CD4-positive, alpha-beta T cell (primary cell): ENCODE measurements at regions not wholly inside any gene's neighbourhood (a gene's known extent, or its start where the extent isn't known, plus 50 kb on each side); places are given as distances from the start of the nearest gene placed in this dataset.

Source experiments
- ATAC-seq: fragments of 200-7000 bp; cut with Tn5 transposase; one replicate; pipeline ENCODE4 v1.10.0; 2022; ENCODE audit warnings: mild to moderate bottlenecking; ENCODE audit not compliant: poor library complexity
- CTCF ChIA-PET: fragments of 350-600 bp; sonication (Branson Sonifier 250); formaldehyde crosslinking; loops from one replicate; lab custom pipeline; 2021; ENCODE audit warnings: antibody characterized with exemption, inconsistent platforms; lab: Charles Lee
- POLR2A ChIA-PET: fragments of 350-600 bp; sonication (Branson Sonifier 250); formaldehyde crosslinking; loops from one replicate; lab custom pipeline; 2021; ENCODE audit warnings: antibody characterized with exemption, inconsistent platforms; lab: Charles Lee
- DNase-seq, 14 experiments: peaks; one replicate each; pipeline ENCODE4 v3.0.0-alpha.2; 2013 to 2020; ENCODE audit warnings: mixed read lengths in 2 of 14
- H3K27ac ChIP-seq, 2 donors: one replicate each; pipeline versions ENCODE4 v1.5.1 to v1.7.0; 2013; ENCODE audit warnings: low read length in 2 of 2, low read depth in 1 of 2, mild to moderate bottlenecking in 1 of 2
- H3K27me3 ChIP-seq, 2 experiments: 1 replicate in 1 of 2; 2 replicates in 1 of 2; pipeline versions ENCODE4 v1.6.1 to v1.7.0; 2013; ENCODE audit warnings: low read length in 2 of 2, control low read depth in 1 of 2, mild to moderate bottlenecking in 1 of 2, moderate library complexity in 1 of 2; ENCODE audit not compliant: insufficient read depth in 2 of 2, control insufficient read depth in 1 of 2
- H3K36me3 ChIP-seq: one replicate; pipeline ENCODE4 v1.6.1; 2013; ENCODE audit warnings: low read length, control low read depth; ENCODE audit not compliant: insufficient read depth
- H3K4me1 ChIP-seq: one replicate; pipeline ENCODE4 v1.6.1; 2013; ENCODE audit warnings: low read length, control low read depth; ENCODE audit not compliant: insufficient read depth
- H3K4me3 ChIP-seq: one replicate; pipeline ENCODE4 v1.5.1; 2013; ENCODE audit warnings: mild to moderate bottlenecking, low read length, moderate library complexity
- H3K9me3 ChIP-seq, 2 experiments: 1 replicate in 1 of 2; 2 replicates in 1 of 2; pipeline versions ENCODE4 v1.6.1 to v1.7.0; 2013; ENCODE audit warnings: low read length in 2 of 2, mild to moderate bottlenecking in 2 of 2, control low read depth in 1 of 2, moderate library complexity in 1 of 2; ENCODE audit not compliant: control insufficient read depth in 1 of 2, insufficient read depth in 1 of 2
- H3K27ac Mint-ChIP-seq: one replicate; pipeline ENCODE4 v1.8.0; 2020; ENCODE audit warnings: mixed read lengths
- H3K27me3 Mint-ChIP-seq: one replicate; pipeline ENCODE4 v1.8.0; 2021; ENCODE audit warnings: mixed read lengths
- H3K36me3 Mint-ChIP-seq: one replicate; pipeline ENCODE4 v1.8.0; 2021; ENCODE audit warnings: low read depth, mixed read lengths
- H3K4me1 Mint-ChIP-seq: one replicate; pipeline ENCODE4 v1.8.0; 2021; ENCODE audit warnings: low read depth, mixed read lengths
- H3K4me3 Mint-ChIP-seq: one replicate; pipeline ENCODE4 v1.8.0; 2020; ENCODE audit warnings: mild to moderate bottlenecking, mixed read lengths
- H3K9me3 Mint-ChIP-seq: one replicate; pipeline ENCODE4 v1.8.0; 2020; ENCODE audit warnings: mixed read lengths
- intact Hi-C, 2 experiments: fragments of 100-400 bp; cut with DNase I in 1 of 2; cut with micrococcal nuclease in 1 of 2; formaldehyde crosslinking; loops; one replicate each; pipeline versions ENCODE4 v1.15.1 to v1.9.0; 2023 to 2025; cut with DNase I, micrococcal nuclease
- TF ChIP-seq, protein P1 (sequence below): fragments of 200-600 bp; IDR thresholded peaks from one replicate; pipeline ENCODE4 v1.8.0; 2022; ENCODE audit warnings: antibody characterized with exemption, mild to moderate bottlenecking

DNA sequence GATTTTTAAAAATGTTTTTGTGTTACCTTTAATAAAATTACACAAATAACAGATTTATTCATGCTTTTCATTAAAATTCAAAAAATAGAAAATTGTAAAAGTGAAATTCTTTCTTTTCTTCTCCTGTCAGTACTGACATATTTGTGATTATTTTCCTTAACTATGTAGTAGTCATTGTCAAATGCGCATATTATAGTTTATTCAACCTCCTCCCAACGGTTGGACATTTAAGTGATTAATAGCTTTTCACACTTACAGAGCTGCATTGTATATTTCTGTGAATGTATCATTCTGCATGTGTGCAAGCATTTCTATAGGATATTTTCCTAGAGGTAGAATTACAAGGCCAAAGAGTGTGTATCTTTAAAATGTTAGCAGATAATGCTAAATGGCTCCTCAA, 259.2 kb downstream of the SH3BP4 start:
- Histone ChIP-seq H3K9me3 (peaks cover 0 to 10% of the 10 kb centered on the region in 2 experiments), H3K27me3 (peaks cover 7 to 9% of the 10 kb centered on the region in 2 experiments), H3K4me3 (no peak overlapping the region), H3K27ac (no peak overlapping the region), H3K4me1 (no peaks in the 10 kb centered on the region), H3K36me3 (no peaks in the 10 kb centered on the region)
- H3K27ac Mint-ChIP-seq, result no peak overlapping the region
- DNase-seq (no peak), ATAC-seq (no peak)
- H3K27me3 Mint-ChIP-seq, result peaks cover 28% of the 10 kb centered on the region
- H3K36me3 Mint-ChIP-seq, result no peaks in the 10 kb centered on the region
- CTCF ChIA-PET, result no interaction called here
- intact Hi-C loops, result no loop called here
- no peak overlapping the region for H3K4me3 Mint-ChIP-seq
- POLR2A ChIA-PET, result no interaction called here
- H3K9me3 Mint-ChIP-seq, result no peaks in the 10 kb centered on the region
- TF ChIP-seq, protein P1, sequence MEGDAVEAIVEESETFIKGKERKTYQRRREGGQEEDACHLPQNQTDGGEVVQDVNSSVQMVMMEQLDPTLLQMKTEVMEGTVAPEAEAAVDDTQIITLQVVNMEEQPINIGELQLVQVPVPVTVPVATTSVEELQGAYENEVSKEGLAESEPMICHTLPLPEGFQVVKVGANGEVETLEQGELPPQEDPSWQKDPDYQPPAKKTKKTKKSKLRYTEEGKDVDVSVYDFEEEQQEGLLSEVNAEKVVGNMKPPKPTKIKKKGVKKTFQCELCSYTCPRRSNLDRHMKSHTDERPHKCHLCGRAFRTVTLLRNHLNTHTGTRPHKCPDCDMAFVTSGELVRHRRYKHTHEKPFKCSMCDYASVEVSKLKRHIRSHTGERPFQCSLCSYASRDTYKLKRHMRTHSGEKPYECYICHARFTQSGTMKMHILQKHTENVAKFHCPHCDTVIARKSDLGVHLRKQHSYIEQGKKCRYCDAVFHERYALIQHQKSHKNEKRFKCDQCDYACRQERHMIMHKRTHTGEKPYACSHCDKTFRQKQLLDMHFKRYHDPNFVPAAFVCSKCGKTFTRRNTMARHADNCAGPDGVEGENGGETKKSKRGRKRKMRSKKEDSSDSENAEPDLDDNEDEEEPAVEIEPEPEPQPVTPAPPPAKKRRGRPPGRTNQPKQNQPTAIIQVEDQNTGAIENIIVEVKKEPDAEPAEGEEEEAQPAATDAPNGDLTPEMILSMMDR, result no peak
- H3K4me1 Mint-ChIP-seq, result no peaks in the 10 kb centered on the region

DNA sequence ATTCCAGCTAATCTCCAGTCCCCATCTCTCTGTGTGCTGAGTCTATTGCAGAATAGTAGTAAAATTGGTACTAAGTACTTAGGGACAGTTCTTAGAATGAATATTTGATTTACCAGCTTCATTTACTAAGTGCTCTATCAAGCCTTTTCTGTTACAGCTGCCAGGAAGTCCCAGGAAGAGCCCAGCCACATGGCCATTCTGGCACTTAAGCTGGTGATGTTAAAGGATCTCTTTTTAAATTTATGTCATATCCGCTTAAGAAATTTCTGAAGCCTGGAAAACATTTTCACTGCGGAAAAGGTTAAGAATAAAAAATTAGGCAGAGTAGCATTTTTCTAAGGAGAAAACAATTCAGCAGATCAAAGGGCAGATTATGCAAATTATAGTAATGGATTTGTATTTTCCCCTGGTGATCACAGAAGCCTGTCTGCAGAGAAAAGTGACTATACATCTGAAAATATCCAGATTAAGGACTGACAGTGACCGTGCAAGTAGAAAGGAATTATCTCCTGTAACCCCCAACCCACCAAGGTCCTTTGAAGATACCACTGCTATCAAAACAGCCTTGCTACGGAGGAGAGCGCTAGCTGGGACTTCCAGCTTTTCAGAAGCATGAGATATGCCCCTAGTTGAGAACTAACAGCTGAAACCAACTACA, 260.8 kb downstream of the SH3BP4 start:
- Histone ChIP-seq H3K36me3 (no peaks in the 10 kb centered on the region), H3K4me3 (no peak overlapping the region), H3K27ac (no peak overlapping the region), H3K4me1 (no peaks in the 10 kb centered on the region), H3K9me3 (peaks cover 0 to 6% of the 10 kb centered on the region in 2 experiments), H3K27me3 (peaks cover 3 to 11% of the 10 kb centered on the region in 2 experiments)
- no peak overlapping the region for H3K4me3 Mint-ChIP-seq
- intact Hi-C loops, result no loop called here
- H3K9me3 Mint-ChIP-seq, result no peaks in the 10 kb centered on the region
- TF ChIP-seq, protein P1, result no peak
- ChIA-PET POLR2A (no interaction called here), CTCF (no interaction called here)
- no peaks in the 10 kb centered on the region for H3K4me1 Mint-ChIP-seq
- H3K36me3 Mint-ChIP-seq, result no peaks in the 10 kb centered on the region
- H3K27ac Mint-ChIP-seq, result no peak overlapping the region
- no peak for ATAC-seq
- no peak for DNase-seq
- H3K27me3 Mint-ChIP-seq, result peaks cover 27% of the 10 kb centered on the region

DNA sequence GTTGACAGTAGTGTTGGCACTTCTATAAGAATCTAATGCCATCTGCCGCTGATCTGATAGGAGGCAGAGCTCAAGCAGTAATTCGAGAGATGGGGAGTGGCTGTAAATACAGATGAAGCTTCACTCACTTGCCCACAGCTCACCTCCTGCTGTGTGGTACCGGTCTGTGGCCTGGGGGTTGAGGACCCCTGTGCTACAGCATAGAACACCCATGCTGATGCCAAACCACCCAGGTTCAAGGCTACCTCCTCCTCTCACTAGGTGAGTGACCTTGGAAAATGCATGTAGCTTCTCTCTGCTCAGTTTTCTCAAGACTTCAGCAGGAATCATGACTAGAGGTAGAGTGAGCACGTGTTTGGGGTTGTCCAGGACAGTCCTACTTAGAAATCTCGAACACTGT, 263.4 kb downstream of the SH3BP4 start:
- no peak for DNase-seq
- Histone ChIP-seq H3K4me1 (no peaks in the 10 kb centered on the region), H3K4me3 (no peak overlapping the region), H3K27ac (no peak overlapping the region), H3K9me3 (no peaks in the 10 kb centered on the region), H3K27me3 (peaks cover 0 to 11% of the 10 kb centered on the region in 2 experiments), H3K36me3 (no peaks in the 10 kb centered on the region)
- CTCF ChIA-PET, result no interaction called here
- Mint-ChIP-seq H3K27me3 (peaks cover 35% of the 10 kb centered on the region), H3K36me3 (no peaks in the 10 kb centered on the region), H3K9me3 (no peaks in the 10 kb centered on the region), H3K4me1 (no peaks in the 10 kb centered on the region), H3K4me3 (no peak overlapping the region), H3K27ac (no peak overlapping the region)
- TF ChIP-seq, protein P1, result no peak
- POLR2A ChIA-PET, result no interaction called here
- intact Hi-C loops, result no loop called here
- no peak for ATAC-seq
